Stimulated activated CD4-positive, alpha-beta T cell treated with anti-CD3 and anti-CD28 coated beads, TNF-alpha, amount 100 ng/mL, for 24 hours (primary cell): ENCODE measurements at regions not wholly inside any gene's neighbourhood (a gene's known extent, or its start where the extent isn't known, plus 50 kb on each side); places are given as distances from the start of the nearest gene placed in this dataset.
"Not testable (repeated sequence)": the region's sequence is repeated elsewhere in the genome, so short reads cannot be mapped to it uniquely, and the experiment has no call there.

ENCODE experiments used
- DNase-seq, 3 experiments: peaks; one replicate each; pipeline ENCODE4 v3.0.0-alpha.2; 2020; ENCODE audit warnings: low read depth in 3 of 3

DNA sequence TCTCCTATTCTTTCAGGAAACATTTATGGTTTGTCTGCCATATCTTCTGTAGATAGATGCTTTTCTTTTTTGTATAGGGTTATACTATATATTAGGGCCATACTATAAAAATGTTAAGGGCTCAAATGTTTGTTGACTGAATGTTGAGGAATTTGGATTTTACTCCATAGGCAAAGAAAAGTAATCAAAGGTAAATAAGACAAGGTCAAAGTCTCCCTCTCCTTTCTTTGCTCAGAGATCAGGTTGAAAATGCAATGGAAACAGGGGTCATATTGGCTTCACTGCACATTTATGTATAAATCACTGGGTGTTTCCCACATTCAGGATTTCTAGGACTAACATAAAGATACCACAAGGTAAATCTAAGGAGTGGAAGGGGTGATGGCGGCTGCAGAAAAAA is 291.4 kb upstream of the FZD8 start:
- DNase-seq: no peak

DNA sequence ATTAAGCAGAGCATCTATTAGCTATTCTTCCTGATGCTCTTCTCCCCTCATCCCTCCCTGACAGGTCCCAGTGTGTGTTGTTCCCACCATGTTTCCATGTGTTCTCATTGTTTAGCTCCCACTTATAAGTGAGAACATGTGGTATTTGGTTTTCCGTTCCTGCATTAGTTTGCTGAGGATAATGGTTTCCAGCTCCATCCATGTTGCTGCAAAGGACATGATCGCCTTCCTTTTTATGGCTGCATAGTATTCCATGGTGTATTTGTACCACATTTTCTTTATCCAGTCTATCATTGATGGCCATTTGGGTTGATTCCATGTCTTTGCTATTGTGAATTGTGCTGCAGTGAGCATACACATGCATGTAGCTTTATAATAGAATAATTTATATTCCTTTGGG is 287.9 kb upstream of the FZD8 start:
- DNase-seq: not testable (repeated sequence)

DNA sequence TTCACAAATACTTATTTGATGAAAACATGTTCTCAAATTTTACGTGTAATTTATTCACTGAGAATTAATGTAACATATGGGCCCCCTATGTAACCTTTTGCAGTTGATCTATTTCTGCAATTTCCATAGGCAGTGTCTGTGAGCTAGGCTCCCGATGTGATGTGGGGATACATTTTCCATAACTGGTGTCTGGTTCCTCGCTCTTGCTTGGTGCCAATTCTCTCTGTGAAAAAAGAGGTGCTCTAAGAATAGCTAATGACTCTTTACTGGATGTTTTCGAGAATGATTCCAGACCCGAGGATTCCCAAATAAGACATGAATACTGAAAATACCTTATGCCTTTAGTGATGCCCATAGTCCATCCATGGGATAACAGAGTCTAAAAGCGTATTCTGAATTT is 286.7 kb upstream of the FZD8 start:
- no peak for DNase-seq

DNA sequence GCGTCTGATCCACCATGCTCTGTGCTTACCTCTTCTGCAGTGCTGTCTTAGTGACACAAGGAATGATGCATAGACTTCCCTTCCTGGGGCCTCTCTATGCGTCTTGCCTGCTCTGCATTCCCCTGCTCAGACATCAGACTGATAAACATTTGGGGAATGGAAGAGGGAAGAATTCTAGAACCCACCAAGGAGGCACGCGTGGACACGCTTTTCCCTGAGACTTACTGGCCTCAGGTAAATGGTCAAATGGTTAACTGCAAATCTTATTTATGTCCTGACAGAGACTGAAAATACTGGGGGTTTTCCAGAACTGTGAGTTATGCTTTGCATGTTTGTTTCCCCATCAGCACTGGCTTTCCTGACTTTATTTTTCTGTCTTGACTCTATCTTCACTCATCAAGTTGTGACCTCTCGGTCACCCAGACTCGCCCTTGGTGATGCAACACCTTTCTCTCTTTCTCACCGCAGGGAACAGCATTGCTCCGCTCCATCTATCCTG is 285.9 kb upstream of the FZD8 start:
- no peak for DNase-seq

DNA sequence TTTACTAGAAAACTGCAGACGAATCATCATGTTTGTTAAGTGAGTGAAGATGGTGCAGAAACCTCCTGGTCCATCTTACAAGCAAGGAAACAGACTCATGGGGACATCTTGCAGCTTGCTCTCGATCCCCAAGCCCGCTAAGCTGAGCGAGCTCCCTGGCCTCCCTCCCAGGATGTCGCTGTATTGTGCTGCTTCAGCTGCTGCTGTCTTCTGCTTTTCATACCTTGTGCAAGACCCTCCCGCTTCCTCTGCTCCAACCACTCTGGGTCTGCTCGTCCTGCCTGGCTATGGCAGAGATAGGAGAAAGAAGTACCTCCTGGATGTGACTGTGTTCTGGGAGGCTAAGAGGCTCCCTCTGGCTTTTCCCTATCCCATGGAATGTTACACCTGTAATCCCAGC is 285.2 kb upstream of the FZD8 start:
- no peak for DNase-seq

DNA sequence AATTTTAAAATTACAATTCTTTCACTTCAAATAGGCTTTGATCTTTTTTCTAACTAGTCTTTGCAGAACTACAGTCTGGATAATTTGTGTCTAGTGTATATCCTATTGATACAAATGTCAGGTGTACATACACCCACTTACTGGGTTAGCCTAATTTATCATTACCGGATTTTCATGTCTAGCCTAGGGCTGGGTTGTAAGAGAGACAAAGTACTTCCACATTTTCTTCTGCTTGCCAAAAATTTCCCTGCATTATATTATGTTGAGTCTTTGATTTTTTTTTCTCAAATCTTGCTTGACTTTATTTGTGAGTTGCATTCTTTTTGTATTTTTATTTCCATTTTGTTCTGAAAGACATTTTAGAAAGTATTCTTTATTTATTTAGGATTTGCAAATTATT is 284.8 kb upstream of the FZD8 start:
- DNase-seq: no peak

DNA sequence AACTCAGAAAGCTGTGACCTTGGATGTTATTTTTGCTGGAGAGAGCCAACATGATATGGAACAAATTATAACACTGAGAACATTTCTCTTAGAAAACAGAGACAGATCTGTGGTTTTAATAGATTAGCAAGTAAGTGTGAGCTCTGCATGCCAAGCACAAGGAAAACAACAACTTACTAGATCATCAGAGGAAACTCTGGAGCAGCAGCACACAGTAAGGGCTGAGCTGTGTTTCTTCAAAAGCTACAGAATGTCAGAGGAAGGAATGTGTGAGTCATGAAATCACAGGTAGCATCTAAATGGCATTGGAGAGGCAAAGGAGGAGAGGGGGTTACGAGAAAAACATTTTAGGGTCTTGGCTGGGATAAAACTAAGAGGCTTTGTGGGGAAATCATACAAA is 283.4 kb upstream of the FZD8 start:
- no peak for DNase-seq

DNA sequence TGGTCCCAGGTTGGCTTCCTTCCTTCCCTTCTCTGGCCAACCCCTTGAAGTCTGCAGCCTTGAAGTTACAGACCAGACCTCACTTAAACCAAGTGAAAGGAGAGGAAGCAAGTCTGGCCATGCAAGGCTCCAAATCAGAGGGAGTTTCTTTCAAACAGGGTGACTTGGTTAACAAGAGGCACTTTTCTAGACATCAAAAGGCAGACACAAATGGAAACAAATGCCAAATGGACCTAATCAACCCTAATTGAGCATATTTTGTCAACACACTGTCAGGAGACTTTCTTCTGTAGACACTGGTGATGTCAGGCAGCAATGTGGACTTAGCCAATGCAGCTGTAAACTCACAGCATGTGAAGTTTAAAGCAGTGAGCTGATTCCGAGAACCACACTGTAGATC is 282.7 kb upstream of the FZD8 start:
- DNase-seq: no peak

DNA sequence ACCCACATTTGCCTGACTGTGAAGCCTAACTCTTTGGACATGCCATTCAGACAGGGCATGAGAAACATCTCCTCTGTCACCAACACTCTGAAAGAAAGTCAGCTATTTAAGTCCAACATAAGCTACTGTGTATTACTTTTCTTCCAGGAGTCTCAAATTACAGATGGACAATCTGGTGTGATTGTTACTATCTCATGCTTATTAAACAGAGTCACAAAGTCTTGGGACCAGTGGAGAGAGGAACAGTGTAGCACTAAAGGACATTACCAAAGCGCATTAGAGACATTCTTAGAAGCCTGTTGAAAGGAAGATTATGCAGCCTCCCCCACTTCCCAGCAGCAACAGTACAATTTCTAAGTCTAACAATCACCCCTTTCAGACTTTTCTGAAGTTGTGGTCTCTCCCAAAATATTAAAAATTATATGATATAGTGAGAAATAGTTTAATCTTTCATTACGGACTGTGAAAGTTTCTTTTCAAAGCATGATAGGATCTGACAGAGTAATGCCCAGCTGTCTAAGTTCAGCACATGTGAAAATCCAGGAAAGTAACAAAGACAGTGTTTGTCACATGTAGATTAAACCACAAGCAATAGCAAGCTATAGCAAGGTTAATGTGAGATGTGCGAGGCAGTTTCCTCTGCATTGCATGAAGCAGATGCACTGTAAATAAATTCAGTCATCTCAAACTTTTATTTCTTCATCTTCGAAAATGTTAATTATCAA is 280.9 kb upstream of the FZD8 start:
- no peak for DNase-seq

DNA sequence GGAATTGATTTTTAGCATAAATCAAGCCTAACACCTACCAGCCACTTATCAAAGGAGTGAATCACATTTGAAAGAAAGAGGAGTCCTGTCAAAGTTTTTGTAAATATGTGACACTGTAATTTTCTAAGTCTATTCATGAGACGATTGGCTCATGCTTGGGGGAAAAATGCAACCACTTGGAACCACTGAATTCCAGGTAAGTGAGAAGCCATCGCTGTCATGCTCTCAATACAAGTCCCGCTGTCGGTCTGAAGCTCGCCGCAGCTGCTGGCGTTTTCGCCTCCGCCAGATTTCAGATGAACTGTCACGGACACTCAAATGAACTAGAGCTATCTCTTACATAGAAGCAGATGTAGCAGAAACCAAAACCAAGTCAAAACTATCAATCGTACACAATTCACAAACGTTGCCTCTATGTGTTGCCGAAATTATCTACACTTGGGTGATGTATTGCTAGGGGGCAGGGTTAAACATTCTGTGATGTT is 279.8 kb upstream of the FZD8 start:
- no peak for DNase-seq

DNA sequence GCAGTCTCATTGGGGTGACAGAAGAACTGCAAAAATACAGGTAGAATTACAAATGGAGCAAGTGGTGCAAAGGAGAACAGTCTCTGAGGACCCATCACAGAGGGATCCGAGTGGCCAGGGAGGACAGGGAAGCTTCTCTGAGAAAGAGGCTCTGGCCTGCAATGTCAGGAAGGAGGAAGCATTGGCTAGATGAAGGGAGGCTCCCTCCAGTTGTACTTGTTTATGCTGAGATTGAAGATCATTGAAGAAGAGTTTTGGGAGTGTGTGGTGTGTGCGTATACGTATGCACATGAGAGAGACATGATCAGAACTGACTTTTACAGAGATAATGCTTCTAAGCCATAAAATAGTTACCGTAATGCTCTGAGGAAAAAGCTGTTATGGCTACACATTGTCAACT is 274.7 kb upstream of the FZD8 start:
- no peak for DNase-seq

DNA sequence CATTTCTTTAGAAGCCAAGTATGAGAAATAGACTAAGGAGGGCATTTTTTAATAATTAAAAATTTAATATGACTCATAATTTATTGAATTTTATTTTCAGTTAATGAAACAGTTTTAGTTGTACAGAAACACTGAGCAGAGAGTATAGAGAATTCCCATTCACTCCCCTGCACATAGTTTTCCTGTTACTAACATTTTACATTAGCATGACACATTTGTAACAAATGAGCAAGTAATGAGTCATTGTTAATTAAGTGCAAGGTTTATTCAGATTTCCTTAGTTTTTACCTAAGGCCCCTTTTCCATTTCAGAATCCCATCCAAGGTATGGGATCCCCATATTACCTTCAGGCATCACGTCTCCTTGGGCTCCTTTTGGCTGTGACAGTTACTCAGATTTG is 271.5 kb upstream of the FZD8 start:
- DNase-seq: no peak

DNA sequence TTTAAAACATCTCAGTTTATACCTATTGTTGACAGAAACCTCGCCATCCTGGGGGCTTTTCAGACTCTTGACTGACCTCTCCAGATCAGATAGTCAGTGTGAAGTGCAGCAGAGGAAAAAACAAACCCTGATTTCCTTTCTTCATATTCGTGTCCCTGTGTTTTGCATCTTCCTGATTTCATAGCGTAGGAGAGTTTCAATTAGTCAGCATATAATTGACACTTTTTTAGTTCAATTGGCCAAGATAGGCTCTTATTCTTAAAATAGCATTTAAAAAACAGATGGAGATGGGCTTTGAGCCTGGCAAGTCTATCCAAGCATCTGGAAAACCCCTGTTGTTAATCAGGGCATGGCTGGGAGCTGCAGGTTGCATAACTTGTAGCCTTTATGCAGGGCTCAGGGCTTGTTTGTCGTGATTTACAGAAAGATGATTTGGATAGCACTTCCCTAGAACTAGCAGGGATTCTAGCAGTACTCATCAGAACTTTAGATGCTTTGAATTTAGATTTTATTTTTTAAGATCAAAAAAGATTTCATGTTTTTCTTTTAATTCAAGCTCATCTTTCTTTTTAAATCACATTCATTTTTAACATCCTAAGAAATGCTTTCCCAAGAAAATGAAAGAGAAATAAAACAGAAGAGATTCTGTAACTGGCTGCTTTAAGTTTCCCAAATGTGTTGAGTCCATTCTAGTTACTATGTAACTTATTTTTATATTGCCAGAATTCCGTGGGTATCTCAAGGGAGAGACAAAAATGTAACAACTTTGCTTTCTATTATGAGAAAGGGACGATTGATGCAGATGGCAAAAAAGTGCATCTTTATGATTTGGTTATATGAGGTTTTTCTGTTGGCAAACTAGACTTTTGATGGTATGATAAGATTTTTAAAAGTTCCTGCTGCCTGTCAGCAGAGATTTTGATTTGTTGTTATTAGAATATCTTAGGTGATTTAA is 270.8 kb upstream of the FZD8 start:
- DNase-seq: no peak

DNA sequence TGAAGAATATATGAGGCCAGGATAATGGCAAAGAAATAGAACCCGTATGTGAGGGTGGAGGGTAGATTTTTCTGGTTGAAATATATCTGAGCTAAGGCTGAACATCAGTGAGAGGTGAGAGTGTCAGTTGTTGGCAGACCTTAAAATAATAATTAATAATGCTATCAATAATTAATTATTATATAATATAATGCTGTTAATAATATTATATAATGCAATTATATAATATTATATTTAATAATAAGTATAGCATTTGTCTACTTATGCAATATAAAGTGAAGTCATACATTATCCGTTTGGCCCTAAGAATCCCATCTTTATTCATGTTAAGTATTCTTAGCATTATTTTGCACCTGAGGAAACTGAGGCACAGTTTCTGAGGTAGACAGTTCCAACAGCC is 269.9 kb upstream of the FZD8 start:
- no peak for DNase-seq

DNA sequence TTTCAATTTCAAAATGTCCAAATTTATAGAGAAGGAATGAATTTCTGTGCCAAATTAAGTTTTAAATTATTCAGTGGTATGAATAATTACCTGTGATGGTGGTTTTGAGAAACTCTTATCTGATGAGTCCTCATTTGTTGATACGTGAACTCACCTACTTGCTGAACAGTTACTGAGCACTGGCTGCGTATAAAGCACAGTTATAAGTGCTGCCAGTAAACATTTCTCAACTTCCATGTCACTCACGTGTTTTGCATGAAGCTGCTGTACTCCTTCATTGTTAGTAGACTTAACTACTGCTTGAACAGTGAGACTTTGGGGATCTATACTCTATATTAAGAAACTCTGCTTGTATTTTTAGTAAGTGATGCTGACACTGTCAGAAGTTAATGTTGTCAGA is 269.1 kb upstream of the FZD8 start:
- DNase-seq: no peak

DNA sequence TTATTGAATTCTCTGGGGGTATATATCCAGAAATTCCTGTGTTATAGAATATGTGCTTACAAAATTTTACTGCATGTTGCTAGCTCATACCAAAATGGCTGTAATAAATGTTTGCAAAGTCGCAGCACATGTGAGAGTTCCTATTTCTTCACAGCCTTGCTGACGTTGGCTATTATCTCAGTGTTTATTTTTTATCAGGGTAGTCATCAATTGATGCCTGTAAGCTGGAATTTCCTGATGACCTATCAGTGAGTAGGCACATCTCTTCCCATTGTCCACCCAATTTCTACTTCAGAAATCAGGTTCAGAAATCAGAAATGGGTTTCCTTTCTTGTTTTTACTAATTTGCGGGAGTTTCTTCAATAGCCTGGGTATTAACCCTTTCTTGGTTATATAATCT is 268.1 kb upstream of the FZD8 start:
- DNase-seq: no peak

DNA sequence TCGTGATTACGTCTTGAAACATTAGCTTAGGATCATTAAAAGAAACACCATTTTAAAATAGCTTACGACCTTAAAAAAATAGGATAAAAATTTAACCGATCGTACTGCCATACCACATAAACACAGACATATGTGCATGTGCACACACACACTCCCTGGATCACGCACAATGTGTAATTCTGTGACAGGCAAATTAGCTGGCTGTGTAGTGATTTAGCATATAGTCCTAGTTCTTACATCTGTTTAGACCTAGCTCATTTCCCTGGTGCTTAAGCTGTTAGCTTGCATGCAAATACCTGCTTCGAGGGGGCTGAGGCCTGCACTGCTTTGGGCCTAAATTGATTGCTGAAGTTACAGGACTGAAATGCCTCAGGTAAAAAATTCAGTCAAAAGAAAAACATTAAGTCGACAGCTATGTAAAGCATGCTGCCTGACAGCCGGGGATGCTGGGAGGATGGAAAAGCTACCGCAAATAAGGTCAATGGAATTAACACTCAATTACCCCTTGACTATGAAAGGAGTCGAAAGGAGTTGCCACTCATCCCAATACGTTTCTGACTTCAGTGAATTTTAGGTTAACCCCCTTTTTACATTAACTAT is 267.1 kb upstream of the FZD8 start:
- DNase-seq: no peak

DNA sequence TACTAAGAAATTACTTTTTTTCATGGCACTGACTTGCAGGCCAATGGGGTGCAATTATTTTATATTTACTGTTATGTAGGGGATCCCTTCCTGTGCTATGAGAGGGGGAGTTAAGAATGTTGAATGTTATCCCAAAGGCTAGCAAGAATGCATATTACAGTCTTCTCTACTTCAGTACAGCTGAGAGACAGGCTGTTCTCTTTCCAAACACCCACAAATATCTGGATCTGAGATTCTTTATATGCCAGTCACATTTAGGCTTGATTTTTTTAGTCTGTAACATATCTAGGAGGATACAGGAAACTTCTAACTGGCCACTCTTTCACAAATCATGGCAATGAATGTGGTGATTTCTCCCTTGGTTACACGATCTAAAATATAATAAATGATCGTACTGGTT is 266.4 kb upstream of the FZD8 start:
- no peak for DNase-seq

DNA sequence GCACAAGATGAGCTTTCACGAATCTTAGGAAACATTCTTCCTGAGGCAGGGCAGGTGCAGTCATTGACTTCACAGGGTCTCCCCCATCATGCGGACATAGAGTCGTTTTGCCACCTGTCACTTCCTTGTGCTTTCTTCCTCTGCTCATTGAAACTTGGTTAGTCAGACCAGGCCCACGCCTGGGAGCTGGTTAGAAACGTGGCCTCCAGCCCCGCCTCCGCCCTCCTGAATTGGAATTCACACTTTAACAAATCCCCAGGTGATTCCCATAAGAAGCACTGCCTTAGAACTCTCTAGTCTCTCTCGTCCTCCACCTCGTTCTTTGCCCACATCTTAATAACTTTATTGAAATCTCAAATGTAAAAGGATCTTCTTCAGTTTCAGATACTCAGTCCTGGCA is 265.5 kb upstream of the FZD8 start:
- DNase-seq: no peak

DNA sequence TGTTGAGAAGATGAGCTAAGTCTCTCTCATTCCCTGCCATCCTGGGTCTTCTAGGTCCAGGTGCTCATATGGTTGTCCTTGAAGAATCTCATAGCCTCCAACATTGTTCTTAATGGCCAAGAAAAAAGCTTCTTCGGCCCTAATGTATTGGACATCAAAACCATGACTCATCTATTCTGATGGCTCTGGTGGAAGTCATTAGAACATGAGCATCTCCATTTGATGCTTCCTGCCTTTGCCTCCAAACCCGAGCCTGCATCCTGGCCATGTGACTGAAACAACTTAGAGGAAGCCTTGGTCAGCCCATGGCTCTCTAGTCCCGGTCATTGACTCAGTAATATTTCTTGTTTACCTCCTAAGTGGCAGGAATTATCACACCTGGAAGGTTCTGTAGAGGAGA is 264.1 kb upstream of the FZD8 start:
- DNase-seq: no peak

DNA sequence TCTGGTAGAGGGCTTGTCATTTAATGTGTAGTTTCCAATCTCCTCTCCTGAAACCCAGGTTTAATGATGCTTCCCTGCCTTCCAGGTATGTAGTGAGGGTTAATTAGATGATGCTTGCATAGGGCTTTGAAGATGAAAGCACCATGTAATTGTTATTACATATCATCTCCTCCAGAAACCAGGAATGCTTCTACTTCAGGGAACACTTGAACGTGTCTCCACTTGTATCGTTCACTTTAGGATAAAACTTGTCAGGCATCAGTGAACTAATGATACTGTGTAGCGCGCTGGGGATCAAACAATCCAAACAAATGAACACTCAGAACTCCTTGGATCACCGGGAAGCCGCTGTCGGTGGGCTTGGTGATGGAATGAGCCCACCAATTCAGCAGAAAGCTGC is 260.9 kb upstream of the FZD8 start:
- no peak for DNase-seq

DNA sequence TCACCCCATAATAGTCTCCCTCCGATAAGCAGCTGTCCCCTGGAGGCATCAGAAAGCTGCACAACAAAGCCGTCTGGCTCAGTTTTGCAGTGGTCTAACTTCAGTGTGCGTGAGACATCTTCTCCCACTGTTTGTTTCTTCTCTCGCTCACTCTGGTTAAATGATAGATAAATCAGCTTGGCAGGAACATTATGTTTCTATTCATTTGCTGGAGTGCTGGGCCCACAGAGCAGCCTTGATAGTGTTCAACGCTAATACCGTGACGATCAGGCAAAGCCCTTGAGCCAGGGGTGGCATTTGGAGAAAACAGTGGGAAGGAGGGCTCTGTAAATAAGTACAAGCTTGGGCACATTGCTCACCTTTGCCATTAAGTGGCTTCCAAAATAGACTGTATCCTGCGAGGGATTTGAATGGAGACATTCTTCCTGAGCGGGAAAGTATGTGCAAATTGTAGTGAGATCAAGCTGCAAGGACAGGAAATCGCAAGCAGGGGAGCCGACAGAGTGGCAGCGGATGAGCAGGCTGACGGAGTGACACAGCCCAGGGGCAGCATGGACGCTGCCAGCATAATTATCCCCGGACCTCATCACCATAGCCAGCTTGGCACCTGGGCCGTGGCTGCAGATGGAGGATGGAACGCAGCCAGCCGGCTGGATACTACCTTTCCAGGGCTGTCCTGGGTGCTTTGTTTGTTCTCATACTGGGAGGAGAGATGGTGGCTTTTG is 256.8 kb upstream of the FZD8 start:
- DNase-seq: no peak
